ENCODE measurements at regions not wholly inside any gene's neighbourhood (a gene's known extent, or its start where the extent isn't known, plus 50 kb on each side); places are given as distances from the start of the nearest gene placed in this dataset.

DNA sequence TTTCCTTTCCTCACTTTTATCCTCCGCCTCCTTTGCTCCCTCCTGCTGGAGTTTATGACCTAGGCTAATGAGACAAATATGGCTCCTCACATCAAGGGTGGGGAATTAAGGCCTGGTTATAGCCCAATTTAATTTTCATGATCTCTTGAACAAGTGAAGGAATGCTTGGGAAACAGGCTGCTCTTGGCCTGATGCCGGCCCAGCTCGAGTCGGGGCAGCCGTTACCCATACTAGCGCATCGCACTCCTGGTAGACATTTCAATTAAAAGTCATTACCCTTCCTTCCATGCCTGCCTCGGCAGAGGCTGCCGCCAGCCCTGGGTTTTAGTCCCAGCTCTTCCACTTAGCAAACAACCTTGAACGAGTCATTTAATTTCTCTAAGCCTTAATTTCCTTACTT lies 425.7 kb downstream of the TMEM38B start:
- H3K27ac Mint-ChIP-seq, result no peak overlapping the region
- peaks cover 3% of the 10 kb centered on the region for H3K4me1 Mint-ChIP-seq
- TF ChIP-seq EZH2 (IDR thresholded peaks at IDR 0.05), result no peak
- TF ChIP-seq, protein P1, sequence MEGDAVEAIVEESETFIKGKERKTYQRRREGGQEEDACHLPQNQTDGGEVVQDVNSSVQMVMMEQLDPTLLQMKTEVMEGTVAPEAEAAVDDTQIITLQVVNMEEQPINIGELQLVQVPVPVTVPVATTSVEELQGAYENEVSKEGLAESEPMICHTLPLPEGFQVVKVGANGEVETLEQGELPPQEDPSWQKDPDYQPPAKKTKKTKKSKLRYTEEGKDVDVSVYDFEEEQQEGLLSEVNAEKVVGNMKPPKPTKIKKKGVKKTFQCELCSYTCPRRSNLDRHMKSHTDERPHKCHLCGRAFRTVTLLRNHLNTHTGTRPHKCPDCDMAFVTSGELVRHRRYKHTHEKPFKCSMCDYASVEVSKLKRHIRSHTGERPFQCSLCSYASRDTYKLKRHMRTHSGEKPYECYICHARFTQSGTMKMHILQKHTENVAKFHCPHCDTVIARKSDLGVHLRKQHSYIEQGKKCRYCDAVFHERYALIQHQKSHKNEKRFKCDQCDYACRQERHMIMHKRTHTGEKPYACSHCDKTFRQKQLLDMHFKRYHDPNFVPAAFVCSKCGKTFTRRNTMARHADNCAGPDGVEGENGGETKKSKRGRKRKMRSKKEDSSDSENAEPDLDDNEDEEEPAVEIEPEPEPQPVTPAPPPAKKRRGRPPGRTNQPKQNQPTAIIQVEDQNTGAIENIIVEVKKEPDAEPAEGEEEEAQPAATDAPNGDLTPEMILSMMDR (IDR thresholded peaks at IDR 0.05), result no peak
- TF ChIP-seq EZH2phosphoT487 (IDR thresholded peaks at IDR 0.05), result no peak

DNA sequence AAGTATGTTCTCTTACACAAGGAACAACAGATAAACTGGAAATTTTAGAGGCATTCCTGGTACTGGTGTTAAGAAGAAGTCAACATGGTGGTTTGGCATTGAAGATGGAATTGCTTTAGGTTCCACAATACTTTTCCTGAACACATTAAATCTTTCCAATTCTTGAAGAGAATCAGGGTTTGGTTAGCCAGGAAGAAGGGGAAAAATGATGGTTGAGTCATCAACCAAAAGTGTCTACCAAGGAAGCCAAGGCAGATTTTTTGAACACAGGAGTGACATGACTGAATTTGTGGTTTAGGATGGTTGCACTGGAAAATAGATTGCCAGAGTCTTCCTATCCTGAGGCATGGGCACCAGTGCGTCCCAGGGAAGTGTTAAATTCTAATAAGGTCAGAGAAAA lies 433.4 kb downstream of the TMEM38B start:
- DNase-seq (ENCODE audit: low spot score), result no peak
- H3K4me1 ChIP-seq, result no peaks in the 10 kb centered on the region
- no peaks in the 10 kb centered on the region for H3K27me3 ChIP-seq
- H2AFZ ChIP-seq (replicated peaks), result no peak overlapping the region
- H3K27ac ChIP-seq, result no peak overlapping the region
- no peak overlapping the region for H3K9ac ChIP-seq
- H3K27me3 Mint-ChIP-seq (ENCODE audit: insufficient read depth, low read depth), result no peaks in the 10 kb centered on the region
- no peaks in the 10 kb centered on the region for H3F3A ChIP-seq (ENCODE audit: low read depth)
- TF ChIP-seq, protein P1 (IDR thresholded peaks at IDR 0.05), result no peak
- TF ChIP-seq EZH2phosphoT487 (IDR thresholded peaks at IDR 0.05) (no peak), EZH2 (IDR thresholded peaks at IDR 0.05) (no peak)
- H3K36me3 ChIP-seq, result no peaks in the 10 kb centered on the region
- no peaks in the 10 kb centered on the region for H3K9me3 ChIP-seq (ENCODE audit: low read depth)
- no peaks in the 10 kb centered on the region for H3K4me1 Mint-ChIP-seq
- H3K9me3 Mint-ChIP-seq, result no peaks in the 10 kb centered on the region
- no peak overlapping the region for H3K4me3 ChIP-seq
- H3K4me3 Mint-ChIP-seq, result no peak overlapping the region
- H3K4me2 ChIP-seq, result no peak overlapping the region
- H3K36me3 Mint-ChIP-seq, result no peaks in the 10 kb centered on the region
- H4K20me1 ChIP-seq (ENCODE audit: low read depth), result no peaks in the 10 kb centered on the region
- no peaks in the 10 kb centered on the region for H3K79me2 ChIP-seq (ENCODE audit: low read depth)
- no peak overlapping the region for H3K27ac Mint-ChIP-seq

More for the DNA sequence above, 425.7 kb downstream of the TMEM38B start:
- H3K36me3 Mint-ChIP-seq, result no peaks in the 10 kb centered on the region
- Histone ChIP-seq H3F3A (ENCODE audit: low read depth) (no peaks in the 10 kb centered on the region), H3K4me2 (no peak overlapping the region), H4K20me1 (ENCODE audit: low read depth) (no peaks in the 10 kb centered on the region), H3K9me3 (ENCODE audit: low read depth) (no peaks in the 10 kb centered on the region), H2AFZ (replicated peaks) (no peak overlapping the region), H3K4me3 (no peak overlapping the region), H3K79me2 (ENCODE audit: low read depth) (no peaks in the 10 kb centered on the region), H3K4me1 (no peaks in the 10 kb centered on the region), H3K9ac (no peak overlapping the region), H3K27me3 (no peaks in the 10 kb centered on the region), H3K27ac (no peak overlapping the region), H3K36me3 (no peaks in the 10 kb centered on the region)
- H3K9me3 Mint-ChIP-seq, result no peaks in the 10 kb centered on the region
- DNase-seq (ENCODE audit: low spot score), result no peak
- no peaks in the 10 kb centered on the region for H3K27me3 Mint-ChIP-seq (ENCODE audit: insufficient read depth, low read depth)
- no peak overlapping the region for H3K4me3 Mint-ChIP-seq

DNA sequence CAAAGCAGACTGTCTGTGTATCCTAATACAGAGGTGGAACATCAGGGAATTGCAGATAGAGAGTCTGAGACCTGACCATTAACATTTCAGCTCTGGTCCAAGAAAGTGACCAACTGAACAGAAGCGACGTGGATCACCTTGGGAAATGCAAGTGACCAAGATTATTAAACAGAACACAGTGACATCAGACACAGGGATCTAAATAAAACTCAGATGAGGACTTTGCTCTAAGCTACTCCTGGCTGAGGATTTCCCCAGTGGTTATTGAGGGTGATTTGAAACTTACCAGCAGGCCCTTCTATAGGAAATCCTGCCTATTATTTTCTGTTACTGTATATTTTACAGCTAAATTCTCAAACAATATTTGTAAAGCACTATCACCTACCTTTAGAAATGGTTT lies 436.0 kb downstream of the TMEM38B start:
- TF ChIP-seq EZH2 (IDR thresholded peaks at IDR 0.05), result no peak
- TF ChIP-seq EZH2phosphoT487 (IDR thresholded peaks at IDR 0.05), result no peak
- TF ChIP-seq, protein P1 (IDR thresholded peaks at IDR 0.05), result no peak
- Histone ChIP-seq H3K79me2 (ENCODE audit: low read depth) (no peaks in the 10 kb centered on the region), H3K27ac (no peak overlapping the region), H3F3A (ENCODE audit: low read depth) (no peaks in the 10 kb centered on the region), H2AFZ (replicated peaks) (no peak overlapping the region), H3K9me3 (ENCODE audit: low read depth) (no peaks in the 10 kb centered on the region), H3K4me3 (no peak overlapping the region), H3K36me3 (no peaks in the 10 kb centered on the region), H4K20me1 (ENCODE audit: low read depth) (no peaks in the 10 kb centered on the region), H3K4me2 (no peak overlapping the region), H3K27me3 (no peaks in the 10 kb centered on the region), H3K9ac (no peak overlapping the region), H3K4me1 (peaks cover 4% of the 10 kb centered on the region)
- H3K36me3 Mint-ChIP-seq, result no peaks in the 10 kb centered on the region
- H3K27me3 Mint-ChIP-seq (ENCODE audit: insufficient read depth, low read depth), result no peaks in the 10 kb centered on the region
- no peak overlapping the region for H3K27ac Mint-ChIP-seq
- H3K9me3 Mint-ChIP-seq, result no peaks in the 10 kb centered on the region
- H3K4me3 Mint-ChIP-seq, result no peak overlapping the region
- DNase-seq (ENCODE audit: low spot score), result no peak
- no peaks in the 10 kb centered on the region for H3K4me1 Mint-ChIP-seq

Data from neural progenitor cell (in vitro differentiated cells).